BLaER1 treated with 17β-estradiol and CSF1 and Interleukin-3, amounts not matched to agents 10 nM and 100 nM (cell line): ENCODE measurements at regions not wholly inside any gene's neighbourhood (a gene's known extent, or its start where the extent isn't known, plus 50 kb on each side); places are given as distances from the start of the nearest gene placed in this dataset.

Experiments
- H3K27ac ChIP-seq, 11 experiments: shearing (Covaris generic); formaldehyde crosslinking; 2 replicates each; pipeline ENCODE4 v1.8.1; 2022
- H3K27me3 ChIP-seq, 11 experiments: shearing (Covaris generic); formaldehyde crosslinking; 2 replicates each; pipeline ENCODE4 v1.8.1; 2022
- H3K36me3 ChIP-seq, 11 experiments: shearing (Covaris generic); formaldehyde crosslinking; 2 replicates each; pipeline ENCODE4 v1.8.1; 2022
- H3K4me1 ChIP-seq, 10 experiments: shearing (Covaris generic); formaldehyde crosslinking; 2 replicates each; pipeline ENCODE4 v1.8.1; 2022
- H3K4me2 ChIP-seq, 11 experiments: shearing (Covaris generic); formaldehyde crosslinking; 2 replicates each; pipeline ENCODE4 v1.8.1; 2022
- H3K4me3 ChIP-seq, 10 experiments: shearing (Covaris generic); formaldehyde crosslinking; 2 replicates each; pipeline ENCODE4 v1.8.1; 2022
- H3K9ac ChIP-seq, 11 experiments: shearing (Covaris generic); formaldehyde crosslinking; 2 replicates each; pipeline ENCODE4 v1.8.1; 2022
- H3K9me3 ChIP-seq, 11 experiments: shearing (Covaris generic); formaldehyde crosslinking; replicated peaks in 1 of 11; 2 replicates each; pipeline ENCODE4 v1.8.1; 2022
- H4K20me1 ChIP-seq, 11 experiments: shearing (Covaris generic); formaldehyde crosslinking; 2 replicates each; pipeline ENCODE4 v1.8.1; 2022
- Cebpa-rat ChIP-seq, 11 experiments: shearing (Covaris generic); IDR thresholded peaks; 2 replicates each; pipeline ENCODE4 v1.8.1; 2022

DNA sequence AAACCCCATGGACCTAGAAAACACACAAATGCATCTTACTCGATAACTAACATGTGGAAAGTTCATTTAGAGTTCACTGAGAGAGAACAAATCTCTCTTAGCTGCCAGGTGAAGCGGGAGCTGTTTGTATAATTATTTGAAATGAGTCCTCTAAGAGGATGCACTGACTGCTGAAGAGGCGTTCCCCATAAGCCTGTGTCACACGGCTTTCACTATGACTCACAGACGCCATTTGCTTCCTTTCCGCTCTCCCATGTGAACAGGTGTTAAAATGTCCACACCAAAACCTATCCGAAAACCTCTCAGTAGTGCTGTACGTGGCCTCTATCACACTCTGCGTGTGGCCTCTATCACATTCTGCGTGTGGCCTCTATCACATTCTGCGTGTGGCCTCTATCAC lies 101.8 kb downstream of the SOX1 start:
- TF ChIP-seq Cebpa-rat (IDR thresholded peaks at IDR 0.05): no peak
- Histone ChIP-seq H3K9me3 (peaks cover 3 to 14% (median 9%) of the 10 kb centered on the region in 11 experiments; a peak in 21 of 22 replicates), H3K9ac (no peak overlapping the region), H3K27me3 (peaks cover 12 to 99% (median 24%) of the 10 kb centered on the region in 11 experiments; a peak in 21 of 22 replicates), H4K20me1 (peaks cover 0 to 65% (median 0%) of the 10 kb centered on the region in 11 experiments; a peak in 7 of 22 replicates), H3K4me1 (peaks cover 0 to 8% (median 5%) of the 10 kb centered on the region in 10 experiments; a peak in 13 of 20 replicates), H3K36me3 (no peaks in the 10 kb centered on the region), H3K27ac (no peak overlapping the region), H3K4me3 (no peak overlapping the region), H3K4me2 (no peak overlapping the region)

DNA sequence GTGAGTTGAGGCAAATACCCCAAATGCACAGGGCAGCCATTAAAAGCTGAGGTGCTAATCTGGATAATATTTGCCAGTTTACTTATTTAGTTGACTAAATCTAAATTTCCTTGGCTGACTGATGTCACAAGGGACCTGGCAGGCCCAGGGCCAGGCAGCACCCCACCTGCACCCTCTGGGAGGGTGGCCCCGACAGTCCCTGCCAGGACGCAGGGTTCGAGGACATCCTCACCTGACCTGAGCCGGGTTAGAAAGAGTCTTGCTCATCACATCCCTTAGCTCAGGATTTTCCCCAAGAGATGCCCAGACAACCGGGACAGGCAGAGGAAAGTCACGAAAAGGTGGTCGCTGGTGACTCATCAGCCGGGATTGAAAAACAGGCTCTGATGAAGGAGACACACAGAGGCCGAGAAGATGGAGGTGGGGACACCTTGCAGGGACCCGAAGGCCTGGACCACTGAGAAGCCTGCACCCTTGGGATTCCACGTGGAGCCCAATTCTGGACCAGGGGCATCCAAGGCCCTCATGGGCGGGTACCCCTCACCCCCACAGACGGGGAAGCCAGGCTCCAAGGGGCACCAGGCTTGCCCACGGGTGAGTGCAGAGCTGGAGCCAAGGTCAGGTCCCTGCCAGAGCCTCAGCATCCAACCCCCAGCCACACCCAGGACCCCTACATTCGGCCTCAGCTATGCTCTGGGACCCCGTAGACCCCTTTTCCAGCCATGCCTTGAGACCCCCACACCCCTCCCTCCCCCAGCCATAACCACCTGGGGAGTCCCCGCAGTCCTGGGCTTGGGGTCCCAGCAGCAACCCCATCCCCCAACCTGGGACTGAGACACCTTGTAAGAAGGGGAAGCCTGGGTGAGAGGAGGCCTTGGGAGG lies 103.2 kb downstream of the SOX1 start:
- Histone ChIP-seq H3K4me3 (no peak overlapping the region), H4K20me1 (peaks cover 0 to 72% (median 0%) of the 10 kb centered on the region in 11 experiments; a peak in 8 of 22 replicates), H3K4me1 (peaks cover 7 to 16% (median 12%) of the 10 kb centered on the region in 10 experiments), H3K9ac (no peak overlapping the region), H3K36me3 (no peaks in the 10 kb centered on the region), H3K27me3 (peaks cover 12 to 100% (median 26%) of the 10 kb centered on the region in 11 experiments; a peak in 21 of 22 replicates), H3K9me3 (peaks cover 9 to 28% (median 15%) of the 10 kb centered on the region in 11 experiments; a peak in 21 of 22 replicates), H3K4me2 (no peak overlapping the region), H3K27ac (no peak overlapping the region)
- TF ChIP-seq Cebpa-rat (IDR thresholded peaks at IDR 0.05): no peak

DNA sequence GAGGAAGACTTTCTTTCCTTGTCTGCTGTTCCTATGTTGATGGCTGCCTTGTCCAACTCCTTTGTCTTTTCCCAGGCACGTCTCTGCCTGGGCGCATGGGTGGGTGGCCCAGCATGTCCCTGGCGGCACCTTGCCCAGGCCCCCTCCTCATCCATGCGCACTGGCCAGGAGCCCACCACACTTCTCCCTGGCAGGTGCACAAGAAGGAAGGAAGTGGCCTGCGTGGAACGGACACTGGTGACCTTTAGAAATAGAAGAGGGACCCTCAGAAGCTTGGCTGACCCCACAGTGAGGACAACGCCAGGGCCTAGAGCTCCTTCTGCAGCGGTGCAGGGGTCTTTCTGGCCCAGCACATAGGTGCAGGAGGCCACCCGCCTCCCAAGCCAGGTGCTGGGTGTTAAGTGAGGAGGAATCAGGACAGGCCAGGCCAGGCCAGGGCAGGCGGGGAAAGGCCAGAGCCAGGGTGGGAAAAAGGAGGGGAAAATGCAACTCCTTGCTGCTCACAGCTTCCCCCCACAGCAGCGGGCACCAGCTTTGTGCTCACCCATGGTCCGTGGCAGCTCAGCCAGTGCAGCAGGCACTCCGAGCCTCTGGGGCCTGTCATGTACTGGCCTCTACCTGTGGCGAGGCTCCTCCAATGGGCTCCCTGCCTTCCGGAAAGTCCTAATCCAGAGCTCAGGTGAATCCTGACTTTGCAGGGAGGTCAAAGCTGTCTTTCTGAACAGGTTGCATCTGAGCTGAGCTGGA lies 104.0 kb downstream of the SOX1 start:
- TF ChIP-seq Cebpa-rat (IDR thresholded peaks at IDR 0.05): no peak
- Histone ChIP-seq H4K20me1 (peaks cover 0 to 77% (median 0%) of the 10 kb centered on the region in 11 experiments; a peak in 8 of 22 replicates), H3K9me3 (peaks cover 9 to 28% (median 15%) of the 10 kb centered on the region in 11 experiments; a peak in 21 of 22 replicates), H3K4me3 (no peak overlapping the region), H3K36me3 (no peaks in the 10 kb centered on the region), H3K9ac (no peak overlapping the region), H3K4me2 (no peak overlapping the region), H3K4me1 (peaks cover 12 to 18% (median 15%) of the 10 kb centered on the region in 10 experiments), H3K27me3 (peaks cover 12 to 100% (median 30%) of the 10 kb centered on the region in 11 experiments; a peak in 21 of 22 replicates), H3K27ac (no peak overlapping the region)

DNA sequence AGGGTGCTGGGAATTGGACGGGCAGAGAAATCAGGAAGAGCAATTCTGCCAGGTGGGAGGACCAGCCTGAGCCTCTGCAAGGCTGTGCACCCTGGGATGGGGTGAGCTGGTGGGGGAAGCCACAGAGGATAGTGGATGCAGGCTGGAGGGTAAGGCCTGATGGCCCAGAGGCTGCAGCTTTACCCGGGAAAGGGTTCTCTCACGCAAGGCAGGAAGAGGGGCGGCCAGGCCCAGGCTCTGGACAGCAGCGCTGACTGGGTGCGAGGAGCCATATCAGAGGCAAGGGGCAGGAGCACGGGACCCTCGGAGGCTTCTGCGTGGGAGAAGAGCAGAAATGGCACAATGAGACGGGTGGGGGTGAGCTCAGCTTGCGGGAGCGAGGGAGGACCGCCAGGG lies 104.6 kb downstream of the SOX1 start:
- Histone ChIP-seq H3K4me2 (no peak overlapping the region), H3K4me1 (peaks cover 11 to 19% (median 13%) of the 10 kb centered on the region in 10 experiments), H4K20me1 (peaks cover 0 to 77% (median 0%) of the 10 kb centered on the region in 11 experiments; a peak in 8 of 22 replicates), H3K9ac (no peak overlapping the region), H3K36me3 (no peaks in the 10 kb centered on the region), H3K27me3 (peaks cover 12 to 100% (median 36%) of the 10 kb centered on the region in 11 experiments; a peak in 21 of 22 replicates), H3K9me3 (peaks cover 9 to 28% (median 15%) of the 10 kb centered on the region in 11 experiments; a peak in 21 of 22 replicates), H3K27ac (no peak overlapping the region), H3K4me3 (no peak overlapping the region)
- no peak for TF ChIP-seq Cebpa-rat (IDR thresholded peaks at IDR 0.05)

DNA sequence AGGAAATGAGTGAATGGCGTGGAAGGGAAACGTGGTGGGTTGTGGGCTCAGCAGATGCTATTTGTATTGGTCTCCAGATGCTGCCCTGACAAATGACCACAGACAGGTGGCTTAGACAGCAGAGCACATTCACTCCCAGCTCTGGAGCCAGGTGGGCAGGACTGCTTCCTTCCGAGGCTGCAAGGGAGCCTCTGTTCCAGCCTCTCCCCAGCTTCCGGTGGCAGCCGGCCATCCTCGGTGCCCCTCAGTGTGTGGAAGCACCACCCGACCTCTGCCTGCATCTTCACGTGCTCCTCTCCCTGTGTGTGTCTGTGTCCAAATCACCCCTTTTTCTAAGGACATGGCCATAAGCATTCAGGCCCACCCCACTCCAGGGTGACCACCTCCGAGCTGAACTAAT lies 105.1 kb downstream of the SOX1 start:
- no peak overlapping the region for H3K4me3 ChIP-seq

DNA sequence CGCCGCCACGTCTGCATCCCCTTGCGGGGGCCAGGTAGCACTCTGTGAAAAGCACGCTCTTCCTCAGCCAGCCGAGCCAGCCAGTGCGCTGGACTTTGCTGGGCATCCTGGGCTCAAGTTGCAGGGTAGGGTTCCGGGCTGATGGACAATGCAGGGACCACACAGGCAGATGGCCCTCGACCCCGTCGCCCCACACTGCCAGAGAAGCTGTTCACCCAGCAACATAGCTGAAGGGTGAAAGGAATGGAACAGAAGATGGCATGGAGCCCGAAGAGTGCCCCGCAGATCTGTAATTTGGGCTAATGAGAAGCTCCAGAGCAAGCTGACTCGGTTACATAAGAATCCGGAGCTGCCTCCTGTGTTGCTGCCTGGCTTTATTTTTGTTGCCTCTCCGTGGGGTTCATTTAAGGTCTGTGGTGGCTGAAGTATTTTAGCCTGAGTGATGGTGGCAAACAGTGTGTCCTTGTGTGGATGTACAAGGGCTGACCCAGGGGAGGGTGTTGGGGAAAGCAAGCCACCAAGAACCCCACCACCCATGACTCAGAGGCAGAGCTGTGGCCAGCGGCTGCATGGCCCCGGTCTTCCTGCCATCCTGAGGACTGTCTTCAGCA lies 105.8 kb downstream of the SOX1 start:
- Histone ChIP-seq H3K27me3 (peaks cover 12 to 100% (median 47%) of the 10 kb centered on the region in 11 experiments; a peak in 21 of 22 replicates), H3K27ac (no peak overlapping the region), H3K9ac (no peak overlapping the region), H3K4me2 (no peak overlapping the region), H3K36me3 (no peaks in the 10 kb centered on the region), H3K4me3 (no peak overlapping the region), H3K9me3 (peaks cover 9 to 28% (median 15%) of the 10 kb centered on the region in 11 experiments; a peak in 21 of 22 replicates), H3K4me1 (peaks cover 11 to 19% (median 13%) of the 10 kb centered on the region in 10 experiments), H4K20me1 (peaks cover 0 to 84% (median 0%) of the 10 kb centered on the region in 11 experiments; a peak in 8 of 22 replicates)
- no peak for TF ChIP-seq Cebpa-rat (IDR thresholded peaks at IDR 0.05)

More for the DNA sequence above, 105.1 kb downstream of the SOX1 start:
- Histone ChIP-seq H3K27me3 (peaks cover 12 to 100% (median 40%) of the 10 kb centered on the region in 11 experiments; a peak in 21 of 22 replicates), H3K4me2 (no peak overlapping the region), H3K9me3 (peaks cover 9 to 28% (median 15%) of the 10 kb centered on the region in 11 experiments; a peak in 21 of 22 replicates), H3K27ac (no peak overlapping the region), H3K36me3 (no peaks in the 10 kb centered on the region), H4K20me1 (peaks cover 0 to 78% (median 0%) of the 10 kb centered on the region in 11 experiments; a peak in 8 of 22 replicates), H3K9ac (no peak overlapping the region), H3K4me1 (peaks cover 11 to 19% (median 13%) of the 10 kb centered on the region in 10 experiments)
- no peak for TF ChIP-seq Cebpa-rat (IDR thresholded peaks at IDR 0.05)

DNA sequence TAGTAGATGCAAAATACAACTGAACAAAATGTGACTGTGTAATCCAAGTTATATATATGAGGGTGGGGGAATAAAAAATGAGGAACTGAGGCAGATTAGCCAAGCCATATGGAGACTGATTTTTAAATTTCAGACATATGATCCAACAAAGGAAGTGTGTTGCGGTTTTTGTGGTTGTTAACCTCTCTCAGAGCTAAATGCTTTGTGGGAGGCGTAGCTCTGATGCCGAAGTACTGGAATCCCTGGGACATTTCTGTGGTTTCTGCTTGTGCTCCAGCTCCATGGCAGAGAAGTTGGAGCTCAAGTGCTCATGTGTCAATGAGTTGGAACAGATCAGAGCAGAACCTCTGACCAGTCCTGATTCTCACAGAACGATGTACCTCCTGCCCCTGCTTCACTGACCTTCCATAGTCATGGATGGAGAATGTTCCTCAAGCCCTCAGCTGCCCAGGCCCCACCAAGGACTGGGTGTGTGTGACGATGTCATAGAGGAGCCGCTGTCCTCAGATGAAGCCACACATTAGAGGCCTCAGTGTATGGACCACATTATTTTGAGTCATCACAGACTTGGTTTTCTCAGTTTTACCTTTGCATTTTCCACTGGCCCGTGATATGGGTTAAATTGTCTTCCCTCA lies 107.6 kb downstream of the SOX1 start:
- Histone ChIP-seq H3K4me1 (peaks cover 11 to 19% (median 15%) of the 10 kb centered on the region in 10 experiments), H3K4me3 (no peak overlapping the region), H3K27ac (peak overlapping the region in 6 of 11 experiments; percentile 17 to 41 (median 39); a peak in 5 of 22 replicates), H3K27me3 (peaks cover 12 to 100% (median 58%) of the 10 kb centered on the region in 11 experiments; a peak in 21 of 22 replicates), H3K9me3 (peaks cover 9 to 28% (median 15%) of the 10 kb centered on the region in 11 experiments; a peak in 21 of 22 replicates), H3K36me3 (no peaks in the 10 kb centered on the region), H3K9ac (no peak overlapping the region), H3K4me2 (peak overlapping the region; percentile 18 to 77 (median 62)), H4K20me1 (peaks cover 0 to 85% (median 0%) of the 10 kb centered on the region in 11 experiments; a peak in 10 of 22 replicates)
- peak in 4 of 11 experiments; percentile 13 to 54 (median 26); a peak in 2 of 22 replicates for TF ChIP-seq Cebpa-rat (IDR thresholded peaks at IDR 0.05)
